Body of pancreas (tissue), 4 donors: ENCODE measurements at regions not wholly inside any gene's neighbourhood (a gene's known extent, or its start where the extent isn't known, plus 50 kb on each side); places are given as distances from the start of the nearest gene placed in this dataset.

Source experiments
- CTCF ChIP-seq, 7 experiments: fragments of 450-650 bp in 4 of 7; fragments of 200-600 bp in 3 of 7; sonication (generic) in 3 of 7; IDR thresholded peaks; one replicate each; pipeline ENCODE4 v1.5.1; 2016 to 2019; ENCODE audit warnings: antibody characterized with exemption in 7 of 7
- POLR2A ChIP-seq, 3 donors: fragments of 450-650 bp; IDR thresholded peaks; one replicate each; pipeline ENCODE4 v1.6.1; 2016; ENCODE audit warnings: antibody characterized with exemption in 3 of 3, mild to moderate bottlenecking in 2 of 3

GRCh38 chr20:50331469-50332363 lies 141.1 kb downstream of the CEBPB start:
- TF ChIP-seq CTCF (IDR thresholded peaks at IDR 0.05) (no peak), POLR2A (IDR thresholded peaks at IDR 0.05) (no peak)
